C1 segment of cervical spinal cord (tissue), 14 donors: ENCODE measurements at regions not wholly inside any gene's neighbourhood (a gene's known extent, or its start where the extent isn't known, plus 50 kb on each side); places are given as distances from the start of the nearest gene placed in this dataset.

Experiments
- DNase-seq, 14 donors: peaks; one replicate each; lab custom pipeline; 2025; lab: John Stamatoyannopoulos, UW

GRCh38 chr4:183563874-183564273, 59.0 kb downstream of the ING2 start:
- peak in 1 of 14 donors; percentile 24 for DNase-seq

- DNase-seq = peak in 1 of 14 donors; percentile 15
These were observed 66.6 kb downstream of the ING2 start for GRCh38 chr4:183571350-183571941.

GRCh38 chr4:183576701-183577404, 72.0 kb downstream of the ING2 start:
- no peak for DNase-seq

GRCh38 chr4:183580370-183580769, 75.5 kb downstream of the ING2 start:
- DNase-seq = no peak

GRCh38 chr4:183580849-183581248, 76.0 kb downstream of the ING2 start:
- no peak for DNase-seq

GRCh38 chr4:183586824-183587223, 72.2 kb downstream of the RWDD4 start:
- no peak for DNase-seq

- DNase-seq = peak in 1 of 14 donors; percentile 1
These were observed 70.8 kb downstream of the RWDD4 start for GRCh38 chr4:183588169-183588675.

- DNase-seq = no peak
These were observed 70.3 kb downstream of the RWDD4 start for GRCh38 chr4:183588691-183589090.

GRCh38 chr4:183589461-183590099, 69.4 kb downstream of the RWDD4 start:
- no peak for DNase-seq
